B cell (primary cell): ENCODE measurements at regions not wholly inside any gene's neighbourhood (a gene's known extent, or its start where the extent isn't known, plus 50 kb on each side); places are given as distances from the start of the nearest gene placed in this dataset.

Experiments used
- ATAC-seq: fragments of 200-7000 bp; cut with Tn5 transposase; one replicate; pipeline ENCODE4 v1.10.0; 2021; ENCODE audit warnings: low read depth, mild to moderate bottlenecking, moderate number of reproducible peaks, moderate library complexity
- CTCF ChIA-PET: fragments of 350-600 bp; sonication (Branson Sonifier 250); formaldehyde crosslinking; loops from one replicate; lab custom pipeline; 2021; ENCODE audit warnings: antibody characterized with exemption, inconsistent platforms; lab: Charles Lee
- POLR2A ChIA-PET: fragments of 350-600 bp; sonication (Branson Sonifier 250); formaldehyde crosslinking; loops from one replicate; lab custom pipeline; 2021; ENCODE audit warnings: antibody characterized with exemption; lab: Charles Lee
- DNase-seq: peaks from one replicate; pipeline ENCODE4 v3.0.0; 2013
- H2AFZ ChIP-seq: 2 replicates; pipeline ENCODE4 v1.6.1; 2012; ENCODE audit warnings: mild to moderate bottlenecking, low read depth, low read length; ENCODE audit not compliant: insufficient read depth, poor library complexity, severe bottlenecking
- H3K27ac ChIP-seq, 2 donors: 1 replicate in 1 of 2; 2 replicates in 1 of 2; pipeline ENCODE4 v1.5.1; 2012 to 2013; ENCODE audit warnings: low read length in 2 of 2, mild to moderate bottlenecking in 2 of 2, moderate library complexity in 1 of 2
- H3K27me3 ChIP-seq, 4 experiments: fragments of 200-600 bp in 1 of 4; sonication (generic) in 1 of 4; replicated peaks in 1 of 4; 1 replicate in 2 of 4; 2 replicates in 2 of 4; pipeline versions ENCODE4 v1.6.1 to v1.7.0; 2013 to 2016; ENCODE audit warnings: low read length in 3 of 4, mild to moderate bottlenecking in 2 of 4, mixed read lengths in 1 of 4, moderate library complexity in 1 of 4; ENCODE audit not compliant: insufficient read depth in 4 of 4, control insufficient read depth in 3 of 4; ENCODE audit errors: control extremely low read depth in 1 of 4
- H3K36me3 ChIP-seq, 2 experiments: replicated peaks in 1 of 2; 1 replicate in 1 of 2; 2 replicates in 1 of 2; pipeline versions ENCODE4 v1.6.1 to v1.7.1; 2013; ENCODE audit warnings: low read length in 1 of 2; ENCODE audit not compliant: insufficient read depth in 2 of 2, control insufficient read depth in 1 of 2; ENCODE audit errors: control extremely low read depth in 1 of 2, extremely low read depth in 1 of 2
- H3K4me1 ChIP-seq, 2 donors: fragments of 200-600 bp in 1 of 2; sonication (generic) in 1 of 2; 1 replicate in 1 of 2; 2 replicates in 1 of 2; pipeline versions ENCODE4 v1.5.1 to v1.6.1; 2013 to 2017; ENCODE audit warnings: low read length in 2 of 2; ENCODE audit not compliant: control insufficient read depth in 2 of 2, insufficient read depth in 2 of 2
- H3K4me2 ChIP-seq: replicated peaks from 2 replicates; pipeline ENCODE3; 2012; ENCODE audit warnings: mild to moderate bottlenecking, low read depth, low read length; ENCODE audit not compliant: poor library complexity, severe bottlenecking
- H3K4me3 ChIP-seq, 5 experiments: fragments of 200-600 bp in 1 of 5; sonication (generic) in 1 of 5; 1 replicate in 3 of 5; 2 replicates in 2 of 5; pipeline versions ENCODE4 v1.5.1 to v1.7.0; 2011 to 2016; ENCODE audit warnings: low read length in 4 of 5, mild to moderate bottlenecking in 4 of 5, low read depth in 2 of 5, control low read depth in 1 of 5, moderate library complexity in 1 of 5; ENCODE audit not compliant: insufficient read depth in 1 of 5; ENCODE audit errors: control extremely low read depth in 1 of 5, extremely low read depth in 1 of 5
- H3K79me2 ChIP-seq: fragments of 200-600 bp; sonication (generic); one replicate; pipeline ENCODE4 v1.6.0; 2016; ENCODE audit warnings: low read length; ENCODE audit not compliant: control insufficient read depth, insufficient read depth
- H3K9ac ChIP-seq: fragments of 200-600 bp; sonication (generic); 2 replicates; pipeline ENCODE4 v1.6.1; 2017; ENCODE audit warnings: mild to moderate bottlenecking, low read length, moderate library complexity
- H3K9me3 ChIP-seq, 3 donors: one replicate each; pipeline versions ENCODE4 v1.6.1 to v1.7.1; 2013; ENCODE audit warnings: low read length in 2 of 3; ENCODE audit not compliant: control insufficient read depth in 2 of 3, insufficient read depth in 1 of 3; ENCODE audit errors: control extremely low read depth in 1 of 3
- H4K20me1 ChIP-seq: 2 replicates; pipeline ENCODE4 v1.6.0; 2012; ENCODE audit warnings: mild to moderate bottlenecking, low read length; ENCODE audit not compliant: insufficient read depth, control insufficient read depth, poor library complexity, severe bottlenecking
- H3K27ac Mint-ChIP-seq: one replicate; pipeline ENCODE4 v1.8.0; 2021; ENCODE audit warnings: mixed read lengths
- H3K27me3 Mint-ChIP-seq: one replicate; pipeline ENCODE4 v1.8.0; 2021; ENCODE audit warnings: mixed read lengths
- H3K4me1 Mint-ChIP-seq: one replicate; pipeline ENCODE4 v1.8.0; 2021; ENCODE audit warnings: mixed read lengths
- H3K4me3 Mint-ChIP-seq: one replicate; pipeline ENCODE4 v1.8.0; 2021; ENCODE audit warnings: mixed read lengths
- H3K9me3 Mint-ChIP-seq: one replicate; pipeline ENCODE4 v1.8.0; 2022; ENCODE audit warnings: mixed read lengths; ENCODE audit not compliant: insufficient read depth
- CTCF ChIP-seq: fragments of 200-600 bp; IDR thresholded peaks from one replicate; pipeline ENCODE4 v1.8.0; 2022; ENCODE audit warnings: antibody characterized with exemption, mild to moderate bottlenecking
- EZH2 ChIP-seq: IDR thresholded peaks from 2 replicates; pipeline ENCODE4 v1.6.1; 2012; ENCODE audit warnings: borderline replicate concordance, low read depth, mild to moderate bottlenecking, moderate library complexity, low read length; ENCODE audit not compliant: insufficient read depth, poor library complexity, severe bottlenecking
- WGBS: methylation state at CpG from one replicate; pipeline ENCODE4 v1.1.5; 2013; ENCODE audit warnings: missing lambda C conversion rate; ENCODE audit not compliant: insufficient coverage; 5-methylcytosine and 5-hydroxymethylcytosine counted together
- intact Hi-C: fragments of 100-400 bp; cut with micrococcal nuclease; formaldehyde crosslinking; loops from one replicate; pipeline ENCODE4 v1.10.0; 2022

GRCh38 chr5:56637321-56637920 is 177.9 kb upstream of the MAP3K1 start:
- H3K9ac ChIP-seq, result no peak overlapping the region
- ChIA-PET CTCF (no interaction called here), POLR2A (no interaction called here)
- no peaks in the 10 kb centered on the region for H3K27me3 ChIP-seq
- no peak for DNase-seq
- intact Hi-C loops, result no loop called here
- Mint-ChIP-seq H3K27ac (no peak overlapping the region), H3K27me3 (no peaks in the 10 kb centered on the region), H3K4me1 (peaks cover 32% of the 10 kb centered on the region), H3K9me3 (no peaks in the 10 kb centered on the region), H3K4me3 (no peak overlapping the region)
- H2AFZ ChIP-seq, result no peak overlapping the region
- no peaks in the 10 kb centered on the region for H3K9me3 ChIP-seq
- H3K79me2 ChIP-seq, result no peaks in the 10 kb centered on the region
- no peaks in the 10 kb centered on the region for H4K20me1 ChIP-seq
- TF ChIP-seq CTCF (no peak), EZH2 (no peak)
- H3K4me2 ChIP-seq, result no peak overlapping the region
- H3K4me1 ChIP-seq, result peaks cover 29 to 30% of the 10 kb centered on the region in 2 donors
- no peak overlapping the region for H3K27ac ChIP-seq
- H3K4me3 ChIP-seq, result no peak overlapping the region
- ATAC-seq, result no peak
- 83% methylated on average over 1 of the region's 3 CpGs for WGBS
- no peaks in the 10 kb centered on the region for H3K36me3 ChIP-seq

- Histone ChIP-seq H3K4me3 (no peak overlapping the region), H3K79me2 (no peaks in the 10 kb centered on the region), H3K4me1 (peaks cover 7% of the 10 kb centered on the region in 2 donors), H2AFZ (no peak overlapping the region), H3K9ac (no peak overlapping the region), H3K27me3 (no peaks in the 10 kb centered on the region), H3K36me3 (no peaks in the 10 kb centered on the region), H3K9me3 (peaks cover 0 to 4% (median 0%) of the 10 kb centered on the region in 3 donors), H3K27ac (no peak overlapping the region), H3K4me2 (no peak overlapping the region), H4K20me1 (no peaks in the 10 kb centered on the region)
- whole genome bisulfite sequencing, result 100% methylated on average over 1 of the region's 1 CpG
- peaks cover 3% of the 10 kb centered on the region for H3K9me3 Mint-ChIP-seq
- no peak overlapping the region for H3K27ac Mint-ChIP-seq
- TF ChIP-seq EZH2 (no peak), CTCF (no peak)
- ChIA-PET CTCF (interaction anchor here (1.2 kb wide), 1 partner anchor 15 kb away, joined by 3 read pairs; no protein-coding TSS in a partner anchor), POLR2A (no interaction called here)
- H3K27me3 Mint-ChIP-seq, result no peaks in the 10 kb centered on the region
- peaks cover 12% of the 10 kb centered on the region for H3K4me1 Mint-ChIP-seq
- intact Hi-C loops, result no loop called here
- DNase-seq (no peak), ATAC-seq (no peak)
- H3K4me3 Mint-ChIP-seq, result no peak overlapping the region
Observed at GRCh38 chr5:56633950-56634349, 181.4 kb upstream of the MAP3K1 start.
